ENCODE measurements at regions not wholly inside any gene's neighbourhood (a gene's known extent, or its start where the extent isn't known, plus 50 kb on each side); places are given as distances from the start of the nearest gene placed in this dataset.

DNA sequence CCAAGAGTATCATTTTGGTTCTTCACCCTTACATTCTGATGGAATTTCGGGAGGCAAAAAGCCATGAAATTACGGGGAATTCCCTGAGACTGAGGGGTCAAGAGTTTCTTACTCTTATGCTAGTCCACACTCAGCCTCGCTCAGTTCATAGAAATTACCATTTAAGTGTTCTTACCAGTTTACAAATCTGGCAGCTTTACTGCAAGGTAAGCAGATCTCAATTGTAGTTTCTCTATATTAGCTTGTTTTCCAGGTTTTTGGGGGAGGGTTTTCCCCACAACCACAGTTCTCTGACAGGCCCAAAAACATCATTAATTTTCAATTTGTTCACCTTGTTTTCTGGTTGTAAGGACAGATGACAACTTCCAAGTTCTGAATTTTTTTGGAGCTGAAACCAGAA is 1028.4 kb downstream of the FAM181B start:
- Histone ChIP-seq H4K20me1 (ENCODE audit: low read length) (no peaks in the 10 kb centered on the region), H3K4me1 (ENCODE audit: insufficient read depth, low read length) (no peaks in the 10 kb centered on the region), H3K4me2 (ENCODE audit: low read length) (no peak overlapping the region), H3K9ac (ENCODE audit: low read length) (no peak overlapping the region), H3K9me3 (ENCODE audit: low read length) (peaks cover 45% of the 10 kb centered on the region), H3K9me2 (replicated peaks; ENCODE audit: low read length) (no peaks in the 10 kb centered on the region), H3F3A (ENCODE audit: low read length, unreplicated experiment) (no peaks in the 10 kb centered on the region), H3K36me3 (ENCODE audit: low read depth, low read length) (no peaks in the 10 kb centered on the region), H3K4me3 (ENCODE audit: low read length) (no peak overlapping the region), H3K27me3 (ENCODE audit: low read length) (no peaks in the 10 kb centered on the region), H2AFZ (ENCODE audit: low read length) (no peak overlapping the region), H3K27ac (ENCODE audit: low read length) (no peak overlapping the region), H3K79me2 (ENCODE audit: low read length) (no peaks in the 10 kb centered on the region)
- intact Hi-C loops (cut with micrococcal nuclease): no loop called here
- DNase-seq (no peak), ATAC-seq (no peak)
- CTCF ChIA-PET: no interaction called here
- POLR2A ChIA-PET (ENCODE audit: unreplicated experiment): no interaction called here
- BruUV-seq (replicated peaks): no TSS peak
- TF ChIP-seq, protein P1, sequence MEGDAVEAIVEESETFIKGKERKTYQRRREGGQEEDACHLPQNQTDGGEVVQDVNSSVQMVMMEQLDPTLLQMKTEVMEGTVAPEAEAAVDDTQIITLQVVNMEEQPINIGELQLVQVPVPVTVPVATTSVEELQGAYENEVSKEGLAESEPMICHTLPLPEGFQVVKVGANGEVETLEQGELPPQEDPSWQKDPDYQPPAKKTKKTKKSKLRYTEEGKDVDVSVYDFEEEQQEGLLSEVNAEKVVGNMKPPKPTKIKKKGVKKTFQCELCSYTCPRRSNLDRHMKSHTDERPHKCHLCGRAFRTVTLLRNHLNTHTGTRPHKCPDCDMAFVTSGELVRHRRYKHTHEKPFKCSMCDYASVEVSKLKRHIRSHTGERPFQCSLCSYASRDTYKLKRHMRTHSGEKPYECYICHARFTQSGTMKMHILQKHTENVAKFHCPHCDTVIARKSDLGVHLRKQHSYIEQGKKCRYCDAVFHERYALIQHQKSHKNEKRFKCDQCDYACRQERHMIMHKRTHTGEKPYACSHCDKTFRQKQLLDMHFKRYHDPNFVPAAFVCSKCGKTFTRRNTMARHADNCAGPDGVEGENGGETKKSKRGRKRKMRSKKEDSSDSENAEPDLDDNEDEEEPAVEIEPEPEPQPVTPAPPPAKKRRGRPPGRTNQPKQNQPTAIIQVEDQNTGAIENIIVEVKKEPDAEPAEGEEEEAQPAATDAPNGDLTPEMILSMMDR (conservative IDR thresholded peaks at IDR 0.05; ENCODE audit: low read depth, low read length): no peak
- no peak for TF ChIP-seq EZH2phosphoT487 (IDR thresholded peaks at IDR 0.05; ENCODE audit: borderline replicate concordance, low read length)
- no peak for TF ChIP-seq EZH2 (IDR thresholded peaks at IDR 0.05; ENCODE audit: low read length, unreplicated experiment)

DNA sequence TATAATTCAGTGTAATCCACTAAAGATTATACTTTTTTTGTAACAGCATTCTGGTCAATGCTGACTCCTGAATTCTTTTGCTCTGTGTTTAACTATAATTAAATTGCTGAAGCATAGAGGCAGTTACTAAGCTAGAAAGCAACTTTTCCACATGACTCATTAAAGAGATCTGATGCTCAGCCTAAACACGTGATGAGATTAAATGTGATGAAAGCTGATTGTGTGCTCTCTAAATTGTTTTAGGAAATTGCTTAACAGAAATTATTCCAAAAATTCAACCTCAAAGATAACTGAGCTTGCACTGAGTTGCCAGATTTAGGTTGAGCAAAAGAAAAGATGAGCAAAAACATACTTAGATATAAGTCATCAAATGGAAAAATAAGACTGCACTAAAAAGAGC is 1033.6 kb downstream of the FAM181B start:
- no TSS peak for BruUV-seq (replicated peaks)

DNA sequence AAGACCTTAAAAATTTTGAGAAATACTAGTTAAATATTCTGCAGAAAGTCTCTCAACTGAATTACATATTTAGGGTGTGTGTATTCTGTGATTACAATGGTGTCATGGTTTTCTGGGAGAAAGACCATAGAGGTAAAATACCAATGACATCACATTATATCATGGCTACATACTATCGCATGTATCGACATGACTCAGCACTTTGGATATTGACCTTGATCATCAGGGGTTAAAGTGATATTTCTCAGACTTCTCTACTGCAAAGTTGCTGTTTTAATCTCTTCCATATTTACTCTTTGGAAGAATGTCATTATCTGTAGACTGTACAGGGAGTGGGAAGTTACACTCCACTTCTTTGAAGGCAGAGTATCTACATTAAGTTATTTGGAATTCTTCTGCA is 1046.6 kb downstream of the FAM181B start:
- H3K4me1 ChIP-seq (ENCODE audit: insufficient read depth, low read length): no peaks in the 10 kb centered on the region
- ATAC-seq (no peak), DNase-seq (no peak)
- H3K27ac ChIP-seq (ENCODE audit: low read length): no peak overlapping the region
- H3K36me3 ChIP-seq (ENCODE audit: low read depth, low read length): no peaks in the 10 kb centered on the region
- H3K9me3 ChIP-seq (ENCODE audit: low read length): peaks cover 34% of the 10 kb centered on the region
- no peak for TF ChIP-seq EZH2phosphoT487 (IDR thresholded peaks at IDR 0.05; ENCODE audit: borderline replicate concordance, low read length)
- TF ChIP-seq, protein P1 (conservative IDR thresholded peaks at IDR 0.05; ENCODE audit: low read depth, low read length): no peak
- no peak for TF ChIP-seq EZH2 (IDR thresholded peaks at IDR 0.05; ENCODE audit: low read length, unreplicated experiment)
- ChIA-PET POLR2A (ENCODE audit: unreplicated experiment) (no interaction called here), CTCF (no interaction called here)
- H3F3A ChIP-seq (ENCODE audit: low read length, unreplicated experiment): no peaks in the 10 kb centered on the region
- H3K4me3 ChIP-seq (ENCODE audit: low read length): no peak overlapping the region
- intact Hi-C loops (cut with micrococcal nuclease): no loop called here
- no peak overlapping the region for H2AFZ ChIP-seq (ENCODE audit: low read length)
- BruUV-seq (replicated peaks): no TSS peak
- no peaks in the 10 kb centered on the region for H3K79me2 ChIP-seq (ENCODE audit: low read length)
- no peak overlapping the region for H3K4me2 ChIP-seq (ENCODE audit: low read length)
- H3K27me3 ChIP-seq (ENCODE audit: low read length): no peaks in the 10 kb centered on the region
- no peaks in the 10 kb centered on the region for H3K9me2 ChIP-seq (replicated peaks; ENCODE audit: low read length)
- H3K9ac ChIP-seq (ENCODE audit: low read length): no peak overlapping the region
- no peaks in the 10 kb centered on the region for H4K20me1 ChIP-seq (ENCODE audit: low read length)

More for the DNA sequence above, 1033.6 kb downstream of the FAM181B start:
- POLR2A ChIA-PET (ENCODE audit: unreplicated experiment): no interaction called here
- H2AFZ ChIP-seq (ENCODE audit: low read length): no peak overlapping the region
- ATAC-seq (no peak), DNase-seq (no peak)
- peaks cover 40% of the 10 kb centered on the region for H3K9me3 ChIP-seq (ENCODE audit: low read length)
- no peak overlapping the region for H3K9ac ChIP-seq (ENCODE audit: low read length)
- TF ChIP-seq EZH2 (IDR thresholded peaks at IDR 0.05; ENCODE audit: low read length, unreplicated experiment): no peak
- intact Hi-C loops (cut with micrococcal nuclease): no loop called here
- no peaks in the 10 kb centered on the region for H3K4me1 ChIP-seq (ENCODE audit: insufficient read depth, low read length)
- H3F3A ChIP-seq (ENCODE audit: low read length, unreplicated experiment): no peaks in the 10 kb centered on the region
- no peaks in the 10 kb centered on the region for H4K20me1 ChIP-seq (ENCODE audit: low read length)
- no peaks in the 10 kb centered on the region for H3K9me2 ChIP-seq (replicated peaks; ENCODE audit: low read length)
- H3K79me2 ChIP-seq (ENCODE audit: low read length): no peaks in the 10 kb centered on the region
- H3K27me3 ChIP-seq (ENCODE audit: low read length): no peaks in the 10 kb centered on the region
- CTCF ChIA-PET: no interaction called here
- no peak overlapping the region for H3K4me3 ChIP-seq (ENCODE audit: low read length)
- H3K4me2 ChIP-seq (ENCODE audit: low read length): no peak overlapping the region
- no peak overlapping the region for H3K27ac ChIP-seq (ENCODE audit: low read length)
- no peaks in the 10 kb centered on the region; the same call in 1 of the 2 replicates for H3K36me3 ChIP-seq (ENCODE audit: low read depth, low read length)

Data from PC-3 (cell line).